ENCODE measurements at regions not wholly inside any gene's neighbourhood (a gene's known extent, or its start where the extent isn't known, plus 50 kb on each side); places are given as distances from the start of the nearest gene placed in this dataset.

GRCh38 chr2:206845877-206846276 is 80.5 kb downstream of the FASTKD2 start:
- no peak for DNase-seq
- intact Hi-C loops (cut with DNase I), result no loop called here
- TF ChIP-seq CTCF (IDR thresholded peaks at IDR 0.05), result no peak

GRCh38 chr2:206846331-206846730 is 80.9 kb downstream of the FASTKD2 start:
- H3K27me3 ChIP-seq, result no peaks in the 10 kb centered on the region
- H3K4me3 ChIP-seq, result no peak overlapping the region
- intact Hi-C loops (cut with DNase I), result no loop called here
- H3K4me1 ChIP-seq, result no peaks in the 10 kb centered on the region
- ATAC-seq (no peak), DNase-seq (no peak)
- no peak overlapping the region for H3K27ac ChIP-seq
- no peaks in the 10 kb centered on the region for H3K36me3 ChIP-seq
- no peaks in the 10 kb centered on the region for H3K9me3 ChIP-seq
- TF ChIP-seq CTCF (IDR thresholded peaks at IDR 0.05), result no peak

More at GRCh38 chr2:206845877-206846276, 80.5 kb downstream of the FASTKD2 start:
- ATAC-seq, result no peak
- Histone ChIP-seq H3K27me3 (no peaks in the 10 kb centered on the region), H3K9me3 (no peaks in the 10 kb centered on the region), H3K36me3 (no peaks in the 10 kb centered on the region), H3K4me1 (no peaks in the 10 kb centered on the region), H3K4me3 (no peak overlapping the region), H3K27ac (no peak overlapping the region)

- H3K27ac ChIP-seq, result no peak overlapping the region
- DNase-seq (no peak), ATAC-seq (no peak)
- no peak for TF ChIP-seq CTCF (IDR thresholded peaks at IDR 0.05)
- H3K4me1 ChIP-seq, result no peaks in the 10 kb centered on the region
- no peak overlapping the region for H3K4me3 ChIP-seq
- no peaks in the 10 kb centered on the region for H3K27me3 ChIP-seq
- no peaks in the 10 kb centered on the region for H3K9me3 ChIP-seq
- no peaks in the 10 kb centered on the region for H3K36me3 ChIP-seq
- intact Hi-C loops (cut with DNase I), result no loop called here
Measured at GRCh38 chr2:206846981-206847834, 81.8 kb downstream of the FASTKD2 start.

GRCh38 chr2:206850369-206850768 is 85.0 kb downstream of the FASTKD2 start:
- intact Hi-C loops (cut with DNase I), result no loop called here
- DNase-seq, result no peak
- Histone ChIP-seq H3K27me3 (no peaks in the 10 kb centered on the region), H3K9me3 (no peaks in the 10 kb centered on the region), H3K27ac (no peak overlapping the region), H3K36me3 (no peaks in the 10 kb centered on the region), H3K4me3 (no peak overlapping the region), H3K4me1 (no peaks in the 10 kb centered on the region)
- no peak for TF ChIP-seq CTCF (IDR thresholded peaks at IDR 0.05)
- no peak for ATAC-seq

- Histone ChIP-seq H3K9me3 (no peaks in the 10 kb centered on the region), H3K4me1 (no peaks in the 10 kb centered on the region), H3K36me3 (no peaks in the 10 kb centered on the region), H3K4me3 (no peak overlapping the region), H3K27ac (no peak overlapping the region), H3K27me3 (no peaks in the 10 kb centered on the region)
- ATAC-seq (no peak), DNase-seq (no peak)
- intact Hi-C loops (cut with DNase I), result no loop called here
- TF ChIP-seq CTCF (IDR thresholded peaks at IDR 0.05), result no peak
Measured at GRCh38 chr2:206851521-206851920, 86.1 kb downstream of the FASTKD2 start.

All from left lung (tissue), 4 donors.